Uterus (tissue), 3 donors: ENCODE measurements at regions not wholly inside any gene's neighbourhood (a gene's known extent, or its start where the extent isn't known, plus 50 kb on each side); places are given as distances from the start of the nearest gene placed in this dataset.

Experiments used
- DNase-seq, 2 donors: peaks; one replicate each; pipeline ENCODE4 v3.0.0-alpha.2; 2019 to 2020
- H3K27ac ChIP-seq, 2 donors: fragments of 200-600 bp; sonication (generic); 1 replicate in 1 of 2; 2 replicates in 1 of 2; pipeline ENCODE4 v1.5.1; 2016 to 2018
- H3K27me3 ChIP-seq, 2 donors: fragments of 200-600 bp; sonication (generic); one replicate each; pipeline ENCODE4 v1.5.1; 2018 to 2019; ENCODE audit warnings: control low read depth in 1 of 2
- H3K36me3 ChIP-seq, 2 donors: fragments of 200-600 bp; sonication (generic); one replicate each; pipeline ENCODE4 v1.5.1; 2019; ENCODE audit warnings: control low read depth in 1 of 2
- H3K4me1 ChIP-seq, 2 donors: fragments of 200-600 bp; sonication (generic); one replicate each; pipeline ENCODE4 v1.5.1; 2018 to 2019; ENCODE audit warnings: control low read depth in 1 of 2
- H3K4me3 ChIP-seq, 2 donors: fragments of 200-600 bp; sonication (generic); 1 replicate in 1 of 2; 2 replicates in 1 of 2; pipeline ENCODE4 v1.5.1; 2018 to 2019; ENCODE audit warnings: mild to moderate bottlenecking in 1 of 2
- H3K9me3 ChIP-seq, 2 donors: fragments of 200-600 bp; sonication (generic); one replicate each; pipeline ENCODE4 v1.5.1; 2019; ENCODE audit warnings: control low read depth in 1 of 2
- POLR2A ChIP-seq, 2 donors: fragments of 450-650 bp; IDR thresholded peaks; one replicate each; pipeline ENCODE4 v1.6.1; 2016; ENCODE audit warnings: antibody characterized with exemption in 2 of 2, mild to moderate bottlenecking in 1 of 2, moderate library complexity in 1 of 2
- intact Hi-C: fragments of 100-400 bp; cut with DNase I; formaldehyde crosslinking; loops from one replicate; pipeline ENCODE4 v1.15.1; 2023; ENCODE audit warnings: low total_unique reads
- TF ChIP-seq, protein P1 (sequence below), 4 experiments: fragments of 200-600 bp in 2 of 4; fragments of 450-650 bp in 2 of 4; sonication (generic) in 2 of 4; IDR thresholded peaks; one replicate each; pipeline ENCODE4 v1.5.1; 2016 to 2019; ENCODE audit warnings: antibody characterized with exemption in 4 of 4, mild to moderate bottlenecking in 2 of 4, moderate library complexity in 1 of 4
- donor health status: DM: yes; HTN: yes; CAD: no.

DNA sequence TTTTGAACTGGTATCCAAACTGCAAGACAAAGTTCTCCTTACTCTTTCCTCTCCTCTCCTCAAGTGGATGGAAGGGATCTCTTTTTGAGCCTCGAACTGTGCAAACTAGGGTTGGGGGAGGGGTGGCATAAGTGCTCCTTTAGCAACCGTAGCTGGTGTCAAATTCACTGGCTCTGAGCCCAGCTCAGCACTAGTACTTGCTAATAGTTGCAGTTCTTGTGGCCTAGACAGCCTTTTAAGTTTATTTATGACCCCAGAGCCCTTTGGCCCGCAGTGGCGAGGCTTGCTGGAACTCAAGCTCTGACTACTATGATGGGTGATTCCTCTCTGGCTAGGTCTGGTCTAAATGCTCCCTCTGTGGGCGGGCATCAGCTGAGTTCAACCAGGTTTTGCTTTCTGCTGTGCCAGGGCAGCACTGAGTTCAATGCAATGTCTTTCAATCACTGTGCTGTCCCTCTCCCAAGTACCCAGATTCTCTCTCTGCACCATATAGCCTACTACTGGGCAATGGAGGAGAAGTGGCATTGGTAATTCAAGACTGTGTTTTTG, 528.4 kb upstream of the SYT4 start:
- Histone ChIP-seq H3K4me3 (no peak overlapping the region), H3K9me3 (no peaks in the 10 kb centered on the region), H3K36me3 (no peaks in the 10 kb centered on the region), H3K27ac (no peak overlapping the region), H3K4me1 (no peaks in the 10 kb centered on the region), H3K27me3 (no peaks in the 10 kb centered on the region)
- no peak for TF ChIP-seq POLR2A (IDR thresholded peaks at IDR 0.05)
- TF ChIP-seq, protein P1, sequence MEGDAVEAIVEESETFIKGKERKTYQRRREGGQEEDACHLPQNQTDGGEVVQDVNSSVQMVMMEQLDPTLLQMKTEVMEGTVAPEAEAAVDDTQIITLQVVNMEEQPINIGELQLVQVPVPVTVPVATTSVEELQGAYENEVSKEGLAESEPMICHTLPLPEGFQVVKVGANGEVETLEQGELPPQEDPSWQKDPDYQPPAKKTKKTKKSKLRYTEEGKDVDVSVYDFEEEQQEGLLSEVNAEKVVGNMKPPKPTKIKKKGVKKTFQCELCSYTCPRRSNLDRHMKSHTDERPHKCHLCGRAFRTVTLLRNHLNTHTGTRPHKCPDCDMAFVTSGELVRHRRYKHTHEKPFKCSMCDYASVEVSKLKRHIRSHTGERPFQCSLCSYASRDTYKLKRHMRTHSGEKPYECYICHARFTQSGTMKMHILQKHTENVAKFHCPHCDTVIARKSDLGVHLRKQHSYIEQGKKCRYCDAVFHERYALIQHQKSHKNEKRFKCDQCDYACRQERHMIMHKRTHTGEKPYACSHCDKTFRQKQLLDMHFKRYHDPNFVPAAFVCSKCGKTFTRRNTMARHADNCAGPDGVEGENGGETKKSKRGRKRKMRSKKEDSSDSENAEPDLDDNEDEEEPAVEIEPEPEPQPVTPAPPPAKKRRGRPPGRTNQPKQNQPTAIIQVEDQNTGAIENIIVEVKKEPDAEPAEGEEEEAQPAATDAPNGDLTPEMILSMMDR (IDR thresholded peaks at IDR 0.05) = no peak
- DNase-seq = no peak
- intact Hi-C loops = no loop called here

DNA sequence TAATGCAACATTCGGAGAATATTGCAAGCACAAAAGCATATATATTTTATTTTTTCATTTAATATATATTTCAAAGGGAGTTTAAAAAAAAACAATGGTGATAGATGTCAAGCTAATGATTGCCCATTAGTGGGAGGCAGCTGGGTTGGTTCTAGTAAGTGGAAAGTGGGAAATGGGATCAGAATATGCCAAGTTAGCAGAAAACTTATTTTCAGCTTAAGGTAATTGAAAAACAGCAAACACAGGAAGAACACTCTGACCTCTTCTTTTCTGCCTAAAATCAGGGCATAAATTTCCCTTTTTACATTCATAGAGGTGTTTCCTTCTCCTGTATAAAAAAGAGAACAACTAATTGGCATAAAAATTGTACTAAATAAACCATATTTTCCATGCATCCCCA, 535.3 kb upstream of the SYT4 start:
- Histone ChIP-seq H3K9me3 (no peaks in the 10 kb centered on the region), H3K4me3 (no peak overlapping the region), H3K27ac (no peak overlapping the region), H3K4me1 (no peaks in the 10 kb centered on the region), H3K36me3 (no peaks in the 10 kb centered on the region), H3K27me3 (no peaks in the 10 kb centered on the region)
- TF ChIP-seq, protein P1 (IDR thresholded peaks at IDR 0.05) = no peak
- TF ChIP-seq POLR2A (IDR thresholded peaks at IDR 0.05) = no peak
- intact Hi-C loops = no loop called here
- DNase-seq = no peak

DNA sequence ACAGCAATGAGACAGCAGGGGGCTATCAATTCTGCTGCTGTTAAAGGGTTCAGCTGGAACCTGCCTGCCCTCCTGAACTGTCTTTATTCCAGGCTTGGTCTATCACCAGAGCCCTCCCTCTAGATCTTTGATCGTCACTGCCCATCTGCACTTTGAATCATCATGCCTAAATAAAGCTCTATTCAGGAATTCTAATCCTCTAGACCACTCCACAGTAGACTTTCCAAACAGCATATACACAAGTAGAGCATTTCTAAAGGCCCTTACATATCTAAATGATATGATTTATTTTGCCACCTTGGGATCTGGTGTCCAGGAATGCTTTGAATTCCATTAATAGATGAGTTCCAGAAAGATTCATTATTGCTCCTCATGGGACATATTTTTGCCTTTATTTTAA, 542.1 kb upstream of the SYT4 start:
- intact Hi-C loops = no loop called here
- TF ChIP-seq POLR2A (IDR thresholded peaks at IDR 0.05) = no peak
- TF ChIP-seq, protein P1 (IDR thresholded peaks at IDR 0.05) = no peak
- Histone ChIP-seq H3K27ac (no peak overlapping the region), H3K4me3 (no peak overlapping the region), H3K9me3 (no peaks in the 10 kb centered on the region), H3K4me1 (no peaks in the 10 kb centered on the region), H3K27me3 (no peaks in the 10 kb centered on the region), H3K36me3 (no peaks in the 10 kb centered on the region)
- DNase-seq = no peak

DNA sequence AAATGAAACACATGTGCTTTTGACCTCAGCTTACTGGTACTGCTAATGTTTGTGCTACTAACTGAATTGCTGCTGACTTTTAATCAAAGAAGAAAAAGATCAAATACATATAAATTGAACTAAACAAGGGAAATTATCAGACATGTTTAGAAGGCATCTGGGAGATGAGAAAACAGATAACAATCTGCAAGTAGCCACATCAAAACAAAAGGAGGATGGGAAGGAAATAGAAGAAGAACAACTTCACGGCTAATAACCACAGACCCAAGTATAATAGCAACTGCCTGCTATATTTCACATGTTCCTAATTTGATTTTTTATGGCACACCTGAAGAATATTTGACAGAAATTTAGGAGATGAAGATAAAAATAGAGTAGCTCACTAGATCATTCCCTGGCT, 542.6 kb upstream of the SYT4 start:
- TF ChIP-seq POLR2A (IDR thresholded peaks at IDR 0.05) = no peak
- TF ChIP-seq, protein P1 (IDR thresholded peaks at IDR 0.05) = no peak
- DNase-seq = no peak
- intact Hi-C loops = no loop called here
- Histone ChIP-seq H3K27ac (no peak overlapping the region), H3K36me3 (no peaks in the 10 kb centered on the region), H3K9me3 (no peaks in the 10 kb centered on the region), H3K4me1 (no peaks in the 10 kb centered on the region), H3K27me3 (no peaks in the 10 kb centered on the region), H3K4me3 (no peak overlapping the region)

DNA sequence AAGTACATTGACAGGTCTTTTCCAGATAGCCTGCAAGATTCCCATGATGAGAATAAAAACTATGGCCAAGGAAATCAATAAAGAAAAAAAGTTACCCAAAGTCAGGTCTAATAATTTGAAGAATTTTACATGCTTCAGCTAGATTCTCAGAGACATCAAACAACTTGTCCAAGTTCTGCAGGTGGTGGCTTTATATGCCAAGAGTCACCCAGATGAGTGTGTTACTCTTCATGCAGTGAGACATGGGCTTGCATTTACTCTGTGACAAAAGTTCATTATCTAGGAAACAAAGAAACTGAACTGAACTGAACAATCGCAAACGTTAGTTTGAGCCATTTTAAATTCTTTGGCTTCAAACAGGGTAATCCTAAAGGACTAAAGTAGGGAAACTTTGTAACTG, 548.5 kb upstream of the SYT4 start:
- Histone ChIP-seq H3K4me3 (no peak overlapping the region), H3K27ac (no peak overlapping the region), H3K4me1 (no peaks in the 10 kb centered on the region), H3K27me3 (no peaks in the 10 kb centered on the region), H3K36me3 (no peaks in the 10 kb centered on the region), H3K9me3 (no peaks in the 10 kb centered on the region)
- no peak for DNase-seq
- intact Hi-C loops = no loop called here
- no peak for TF ChIP-seq POLR2A (IDR thresholded peaks at IDR 0.05)
- TF ChIP-seq, protein P1 (IDR thresholded peaks at IDR 0.05) = no peak
